OCI-LY7 (cell line): ENCODE measurements at regions not wholly inside any gene's neighbourhood (a gene's known extent, or its start where the extent isn't known, plus 50 kb on each side); places are given as distances from the start of the nearest gene placed in this dataset.

Source experiments
- CTCF ChIP-seq: fragments of 200-600 bp; sonication (generic); conservative IDR thresholded peaks from 2 replicates; pipeline ENCODE4 v1.5.1; 2014; ENCODE audit warnings: mild to moderate bottlenecking, antibody characterized with exemption, low read length, moderate library complexity, mixed read lengths
- EZH2phosphoT487 ChIP-seq: fragments of 200-600 bp; sonication (generic); IDR thresholded peaks from 2 replicates; pipeline ENCODE4 v1.6.1; 2018; ENCODE audit warnings: low read depth, borderline replicate concordance, mild to moderate bottlenecking, mixed run types, antibody characterized with exemption, low read length, moderate library complexity, mixed read lengths

GRCh38 chr22:48031589-48031988, 1269.1 kb downstream of the TBC1D22A start:
- no peak for TF ChIP-seq CTCF
- no peak for TF ChIP-seq EZH2phosphoT487
